Heart left ventricle (tissue), 16 donors: ENCODE measurements at regions not wholly inside any gene's neighbourhood (a gene's known extent, or its start where the extent isn't known, plus 50 kb on each side); places are given as distances from the start of the nearest gene placed in this dataset.

Experiments
- ATAC-seq, 4 donors: fragments of 200-7000 bp; cut with Tn5 transposase; one replicate each; pipeline ENCODE4 v1.9.1; 2020 to 2022; ENCODE audit warnings: moderate library complexity in 4 of 4, mild to moderate bottlenecking in 3 of 4, moderate number of reproducible peaks in 1 of 4
- DNase-seq, 5 donors: peaks; one replicate each; pipeline ENCODE4 v3.0.0-alpha.2; 2020
- H3K27ac ChIP-seq, 12 donors: fragments of 200-600 bp; sonication (generic) in 4 of 12; one replicate each; pipeline versions ENCODE4 v1.5.0 to v1.8.0; 2016 to 2022; ENCODE audit warnings: mild to moderate bottlenecking in 2 of 12
- H3K27me3 ChIP-seq, 9 donors: fragments of 200-600 bp; sonication (generic) in 2 of 9; one replicate each; pipeline versions ENCODE4 v1.5.1 to v1.8.0; 2016 to 2022; ENCODE audit warnings: mild to moderate bottlenecking in 3 of 9
- H3K36me3 ChIP-seq, 9 donors: fragments of 200-600 bp; sonication (generic) in 2 of 9; one replicate each; pipeline versions ENCODE4 v1.5.0 to v1.8.0; 2018 to 2022; ENCODE audit warnings: mild to moderate bottlenecking in 2 of 9
- H3K4me1 ChIP-seq, 12 donors: fragments of 200-600 bp; sonication (generic) in 4 of 12; one replicate each; pipeline versions ENCODE4 v1.5.0 to v1.8.0; 2016 to 2022; ENCODE audit warnings: mild to moderate bottlenecking in 3 of 12
- H3K4me3 ChIP-seq, 12 donors: fragments of 200-600 bp; sonication (generic) in 4 of 12; one replicate each; pipeline versions ENCODE4 v1.5.0 to v1.8.0; 2017 to 2022; ENCODE audit warnings: mild to moderate bottlenecking in 9 of 12, moderate library complexity in 4 of 12
- H3K9me3 ChIP-seq, 12 donors: fragments of 200-600 bp; sonication (generic) in 4 of 12; one replicate each; pipeline versions ENCODE4 v1.5.0 to v1.8.0; 2016 to 2022; ENCODE audit warnings: mild to moderate bottlenecking in 1 of 12
- POLR2A ChIP-seq, 2 donors: fragments of 450-650 bp; IDR thresholded peaks; one replicate each; pipeline ENCODE4 v1.6.1; 2017; ENCODE audit warnings: antibody characterized with exemption in 2 of 2, mild to moderate bottlenecking in 2 of 2, moderate library complexity in 2 of 2
- WGBS, 4 donors: extraction: QIAGEN DNeasy Blood & Tissue Kit in 2 of 4; methylation state at CpG; one replicate each; pipeline versions ENCODE4 v1.1.5 to v1.1.7; 2013 to 2018; 5-methylcytosine and 5-hydroxymethylcytosine counted together
- intact Hi-C, 10 donors: fragments of 100-400 bp; cut with DNase I; formaldehyde crosslinking; loops; one replicate each; pipeline versions ENCODE4 v1.11.1 to v1.14.2; 2022
- TF ChIP-seq, protein P1 (sequence below), 12 donors: fragments of 200-600 bp; sonication (generic) in 4 of 12; IDR thresholded peaks; one replicate each; pipeline versions ENCODE4 v1.5.0 to v1.8.0; 2018 to 2022; ENCODE audit warnings: antibody characterized with exemption in 12 of 12, mild to moderate bottlenecking in 5 of 12
- donor health status: ischemic (EF 13 %, LVEDD 7.1; RV severe dilation, severe dysfunction).
- donor health status: healthy with polysubstance abuse.
- donor health status: DM: no; HTN: yes; CAD: no.
- donor health status: DM: no; HTN: no; CAD: no.
- donor health status: ischemic (EF 25% LVEDD 6.9; RV normal size, moderate dysfunction).
- donor health status: ischemic (EF 25% LVEDD 5.7; RV mildly dilated, moderate dysfunction).
- donor health status: healthy.
- donor health status: DM: yes; HTN: yes; CAD: no.
- donor health status: ischemic (EF 35%, LVEDD 5.7; RV mildly dilated, moderate dysfunction).
- donor health status: nonischemic (EF 11% LVEDD 7.7; RV severe dilation, severe dysfunction).
- donor health status: DM: yes; HTN: yes; CAD: no.
- donor health status: PGD.
- donor health status: ischemic (EF 29% LVEDD 5.4; RV normal size, mild dysfunction).
- donor health status: nonischemic (EF 23%, LVEDD 6.1; RV moderate dilation, normal function).

- H3K36me3 ChIP-seq = no peaks in the 10 kb centered on the region
- H3K4me1 ChIP-seq = no peaks in the 10 kb centered on the region
- no peak overlapping the region for H3K27ac ChIP-seq
- intact Hi-C loops = no loop called here
- 88 to 91% (median 90%) methylated on average over 8 of the region's 8 CpGs for WGBS, 4 donors
- peaks cover 0 to 6% (median 0%) of the 10 kb centered on the region in 12 donors for H3K9me3 ChIP-seq
- TF ChIP-seq, protein P1, sequence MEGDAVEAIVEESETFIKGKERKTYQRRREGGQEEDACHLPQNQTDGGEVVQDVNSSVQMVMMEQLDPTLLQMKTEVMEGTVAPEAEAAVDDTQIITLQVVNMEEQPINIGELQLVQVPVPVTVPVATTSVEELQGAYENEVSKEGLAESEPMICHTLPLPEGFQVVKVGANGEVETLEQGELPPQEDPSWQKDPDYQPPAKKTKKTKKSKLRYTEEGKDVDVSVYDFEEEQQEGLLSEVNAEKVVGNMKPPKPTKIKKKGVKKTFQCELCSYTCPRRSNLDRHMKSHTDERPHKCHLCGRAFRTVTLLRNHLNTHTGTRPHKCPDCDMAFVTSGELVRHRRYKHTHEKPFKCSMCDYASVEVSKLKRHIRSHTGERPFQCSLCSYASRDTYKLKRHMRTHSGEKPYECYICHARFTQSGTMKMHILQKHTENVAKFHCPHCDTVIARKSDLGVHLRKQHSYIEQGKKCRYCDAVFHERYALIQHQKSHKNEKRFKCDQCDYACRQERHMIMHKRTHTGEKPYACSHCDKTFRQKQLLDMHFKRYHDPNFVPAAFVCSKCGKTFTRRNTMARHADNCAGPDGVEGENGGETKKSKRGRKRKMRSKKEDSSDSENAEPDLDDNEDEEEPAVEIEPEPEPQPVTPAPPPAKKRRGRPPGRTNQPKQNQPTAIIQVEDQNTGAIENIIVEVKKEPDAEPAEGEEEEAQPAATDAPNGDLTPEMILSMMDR (IDR thresholded peaks at IDR 0.05) = no peak
- no peak for TF ChIP-seq POLR2A (IDR thresholded peaks at IDR 0.05)
- H3K27me3 ChIP-seq = no peaks in the 10 kb centered on the region
- no peak overlapping the region for H3K4me3 ChIP-seq
- ATAC-seq = no peak
- DNase-seq = no peak
Measured at GRCh38 chr4:95614684-95615205, 66.0 kb upstream of the UNC5C start.

DNA sequence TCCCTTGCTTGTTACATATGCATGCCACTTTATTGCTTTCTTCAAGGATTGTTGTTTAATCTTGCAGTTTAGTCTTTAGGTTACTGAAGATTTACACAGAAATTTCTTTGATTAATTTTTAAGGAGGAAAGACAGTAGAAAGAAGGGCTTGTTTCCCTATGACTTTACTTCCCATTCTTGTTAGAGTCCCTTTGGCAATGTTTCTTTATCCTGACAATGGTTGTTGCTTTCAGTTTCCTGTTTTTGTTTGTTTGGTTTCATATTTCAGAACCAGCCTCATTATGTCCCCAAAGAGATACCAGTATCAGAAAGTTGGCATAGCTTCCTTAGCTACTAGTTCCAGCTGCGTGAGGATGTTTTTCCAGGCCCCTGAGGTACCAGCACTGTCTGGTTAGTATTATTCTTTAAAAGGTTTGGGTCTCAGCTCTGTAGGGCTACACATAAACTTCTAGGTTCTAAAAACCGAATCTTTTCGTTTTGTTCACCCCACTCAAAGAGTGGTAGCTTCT is 61.3 kb upstream of the UNC5C start:
- 65 to 72% (median 69%) methylated on average over 3 of the region's 3 CpGs for WGBS, 4 donors
- DNase-seq (no peak), ATAC-seq (no peak)
- intact Hi-C loops = no loop called here
- Histone ChIP-seq H3K27me3 (no peaks in the 10 kb centered on the region), H3K9me3 (no peaks in the 10 kb centered on the region), H3K4me3 (no peak overlapping the region), H3K27ac (no peak overlapping the region), H3K36me3 (no peaks in the 10 kb centered on the region), H3K4me1 (no peaks in the 10 kb centered on the region)
- TF ChIP-seq, protein P1 (IDR thresholded peaks at IDR 0.05) = no peak
- no peak for TF ChIP-seq POLR2A (IDR thresholded peaks at IDR 0.05)

GRCh38 chr4:95606739-95607138 is 58.0 kb upstream of the UNC5C start:
- Histone ChIP-seq H3K4me3 (no peak overlapping the region), H3K4me1 (no peaks in the 10 kb centered on the region), H3K36me3 (no peaks in the 10 kb centered on the region), H3K27ac (no peak overlapping the region), H3K27me3 (no peaks in the 10 kb centered on the region), H3K9me3 (no peaks in the 10 kb centered on the region)
- no peak for DNase-seq
- TF ChIP-seq, protein P1 (IDR thresholded peaks at IDR 0.05) = no peak
- TF ChIP-seq POLR2A (IDR thresholded peaks at IDR 0.05) = no peak
- WGBS, 4 donors = 78 to 88% (median 85%) methylated on average over 7 of the region's 7 CpGs
- no peak for ATAC-seq
- intact Hi-C loops = no loop called here

DNA sequence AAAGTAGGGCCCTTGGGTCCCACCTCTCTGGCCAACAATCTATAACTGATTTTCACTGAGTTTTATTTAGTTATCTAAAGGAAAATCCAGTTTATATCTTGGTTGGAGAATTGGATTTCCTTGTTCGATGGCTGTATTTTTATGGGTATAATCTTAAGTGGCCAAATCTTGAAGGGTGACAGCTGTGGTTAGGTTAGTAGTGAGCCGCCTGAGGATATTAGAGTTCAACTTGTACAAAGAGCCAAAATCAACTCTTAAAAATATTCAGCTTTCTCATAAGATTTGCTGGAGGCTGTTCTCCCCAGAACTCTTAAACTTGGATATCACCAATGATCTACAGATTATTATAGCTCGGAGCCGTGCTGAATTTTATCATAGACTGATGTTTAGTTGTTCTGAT is 54.6 kb upstream of the UNC5C start:
- Histone ChIP-seq H3K9me3 (no peaks in the 10 kb centered on the region), H3K4me1 (no peaks in the 10 kb centered on the region), H3K27me3 (no peaks in the 10 kb centered on the region), H3K27ac (no peak overlapping the region), H3K36me3 (no peaks in the 10 kb centered on the region), H3K4me3 (no peak overlapping the region)
- intact Hi-C loops = no loop called here
- 61 to 78% (median 66%) methylated on average over 4 of the region's 4 CpGs for WGBS, 4 donors
- ATAC-seq = peak in 1 of 4 donors; percentile 50
- DNase-seq = no peak
- TF ChIP-seq, protein P1 (IDR thresholded peaks at IDR 0.05) = no peak
- no peak for TF ChIP-seq POLR2A (IDR thresholded peaks at IDR 0.05)
